HEK293 (cell line): ENCODE measurements at regions not wholly inside any gene's neighbourhood (a gene's known extent, or its start where the extent isn't known, plus 50 kb on each side); places are given as distances from the start of the nearest gene placed in this dataset.

Source experiments
- CTCF ChIA-PET: fragments of 350-600 bp; formaldehyde crosslinking; extraction: SDS; loops from one replicate; lab custom pipeline; 2021; ENCODE audit warnings: antibody characterized with exemption; lab: Yijun Ruan, JAX
- POLR2A ChIA-PET: fragments of 300-600 bp; formaldehyde crosslinking; extraction: SDS; loops from one replicate; lab custom pipeline; 2020; ENCODE audit warnings: antibody characterized with exemption, inconsistent platforms; lab: Yijun Ruan, JAX
- H3K27ac ChIP-seq: fragments of 200-500 bp; sonication (Bioruptor generic); 2 replicates; pipeline ENCODE4 v1.5.1; 2014; ENCODE audit warnings: low read depth, low read length, control low read depth, inconsistent platforms; ENCODE audit errors: extremely low read depth
- H3K36me3 ChIP-seq, 2 experiments: fragments of 200-500 bp in 1 of 2; sonication (Bioruptor generic) in 1 of 2; 1 replicate in 1 of 2; 2 replicates in 1 of 2; pipeline ENCODE4 v1.5.1; 2014 to 2017; ENCODE audit warnings: inconsistent platforms in 2 of 2, low read length in 2 of 2; ENCODE audit not compliant: control insufficient read depth in 2 of 2, insufficient read depth in 1 of 2
- H3K4me1 ChIP-seq: fragments of 200-500 bp; sonication (Bioruptor generic); 2 replicates; pipeline ENCODE4 v1.5.1; 2014; ENCODE audit warnings: mild to moderate bottlenecking, low read length, inconsistent platforms; ENCODE audit not compliant: control insufficient read depth, insufficient read depth
- H3K4me3 ChIP-seq: 2 replicates; pipeline ENCODE4 v1.5.1; 2011; ENCODE audit warnings: low read depth, mild to moderate bottlenecking, control low read depth, low read length, moderate library complexity
- H3K9me3 ChIP-seq: fragments of 200-500 bp; sonication (Bioruptor generic); 2 replicates; pipeline ENCODE4 v1.5.1; 2014; ENCODE audit warnings: low read depth, low read length, inconsistent platforms; ENCODE audit not compliant: control insufficient read depth, insufficient read depth
- ELK4 ChIP-seq: IDR thresholded peaks from 2 replicates; pipeline ENCODE4 v1.6.1; 2011; ENCODE audit warnings: mild to moderate bottlenecking, low read depth, low read length, borderline replicate concordance
- FEZF1 ChIP-seq: fragments of 450-650 bp; formaldehyde crosslinking; IDR thresholded peaks from 2 replicates; pipeline ENCODE4 v1.5.1; 2016; ENCODE audit warnings: missing biosample characterization, missing genetic modification characterization
- IKZF3 ChIP-seq: fragments of 450-650 bp; IDR thresholded peaks from 2 replicates; pipeline ENCODE4 v1.5.0; 2018; ENCODE audit warnings: missing biosample characterization, mild to moderate bottlenecking, missing genetic modification characterization, moderate library complexity
- KLF16 ChIP-seq: fragments of 450-650 bp; formaldehyde crosslinking; IDR thresholded peaks from 2 replicates; pipeline ENCODE4 v1.5.1; 2017; ENCODE audit warnings: missing biosample characterization, missing genetic modification characterization
- ZFHX2 ChIP-seq: fragments of 450-650 bp; formaldehyde crosslinking; conservative IDR thresholded peaks from 2 replicates; pipeline ENCODE4 v1.5.1; 2016; ENCODE audit warnings: missing biosample characterization, missing genetic modification characterization
- ZFP41 ChIP-seq: fragments of 450-650 bp; formaldehyde crosslinking; IDR thresholded peaks from 2 replicates; pipeline ENCODE4 v1.5.1; 2016; ENCODE audit warnings: missing biosample characterization, missing genetic modification characterization, borderline replicate concordance
- ZNF112 ChIP-seq: fragments of 450-650 bp; formaldehyde crosslinking; IDR thresholded peaks from 2 replicates; pipeline ENCODE4 v1.5.0; 2017; ENCODE audit warnings: missing biosample characterization, missing genetic modification characterization
- ZNF132 ChIP-seq: fragments of 450-650 bp; formaldehyde crosslinking; IDR thresholded peaks from 2 replicates; pipeline ENCODE4 v1.5.1; 2017; ENCODE audit warnings: missing biosample characterization, missing genetic modification characterization, borderline replicate concordance
- ZNF155 ChIP-seq: fragments of 450-650 bp; formaldehyde crosslinking; IDR thresholded peaks from 2 replicates; pipeline ENCODE4 v1.5.1; 2016; ENCODE audit warnings: missing biosample characterization, missing genetic modification characterization
- ZNF18 ChIP-seq: fragments of 450-650 bp; formaldehyde crosslinking; IDR thresholded peaks from 2 replicates; pipeline ENCODE4 v1.5.1; 2016; ENCODE audit warnings: missing biosample characterization, missing genetic modification characterization
- ZNF2 ChIP-seq: fragments of 450-650 bp; formaldehyde crosslinking; IDR thresholded peaks from 2 replicates; pipeline ENCODE4 v1.5.1; 2016; ENCODE audit warnings: missing biosample characterization, missing genetic modification characterization
- ZNF280C ChIP-seq: fragments of 450-650 bp; formaldehyde crosslinking; IDR thresholded peaks from 2 replicates; pipeline ENCODE4 v1.5.1; 2016; ENCODE audit warnings: missing biosample characterization, missing genetic modification characterization
- ZNF354C ChIP-seq: fragments of 450-650 bp; formaldehyde crosslinking; IDR thresholded peaks from 2 replicates; pipeline ENCODE4 v1.5.1; 2016; ENCODE audit warnings: missing biosample characterization, missing genetic modification characterization, low read depth, borderline replicate concordance
- ZNF366 ChIP-seq: fragments of 450-650 bp; formaldehyde crosslinking; conservative IDR thresholded peaks from 2 replicates; pipeline ENCODE4 v1.5.1; 2016; ENCODE audit warnings: missing biosample characterization, missing genetic modification characterization
- ZNF571 ChIP-seq: fragments of 450-650 bp; formaldehyde crosslinking; IDR thresholded peaks from 2 replicates; pipeline ENCODE4 v1.5.0; 2017; ENCODE audit warnings: missing biosample characterization, missing genetic modification characterization
- ZNF621 ChIP-seq: fragments of 450-650 bp; formaldehyde crosslinking; IDR thresholded peaks from 2 replicates; pipeline ENCODE4 v1.5.1; 2017; ENCODE audit warnings: missing biosample characterization, missing genetic modification characterization
- ZNF747 ChIP-seq: fragments of 450-650 bp; formaldehyde crosslinking; IDR thresholded peaks from 2 replicates; pipeline ENCODE4 v1.5.1; 2016; ENCODE audit warnings: missing biosample characterization, missing genetic modification characterization
- ZNF776 ChIP-seq: fragments of 450-650 bp; formaldehyde crosslinking; IDR thresholded peaks from 2 replicates; pipeline ENCODE4 v1.5.0; 2017; ENCODE audit warnings: missing biosample characterization, missing genetic modification characterization, borderline replicate concordance
- ZNF843 ChIP-seq: fragments of 450-650 bp; formaldehyde crosslinking; IDR thresholded peaks from 2 replicates; pipeline ENCODE4 v1.5.1; 2016; ENCODE audit warnings: missing biosample characterization, missing genetic modification characterization
- ZSCAN23 ChIP-seq: fragments of 450-650 bp; formaldehyde crosslinking; IDR thresholded peaks from 2 replicates; pipeline ENCODE4 v1.5.1; 2016; ENCODE audit warnings: missing biosample characterization, missing genetic modification characterization
- ZSCAN30 ChIP-seq: fragments of 450-650 bp; IDR thresholded peaks from 2 replicates; pipeline ENCODE4 v1.5.1; 2018; ENCODE audit warnings: missing biosample characterization, mild to moderate bottlenecking, missing genetic modification characterization, moderate library complexity
- TF ChIP-seq, protein P1 (sequence below): fragments of 450-650 bp; formaldehyde crosslinking; IDR thresholded peaks from 2 replicates; pipeline ENCODE4 v1.5.1; 2016; ENCODE audit warnings: missing biosample characterization, missing genetic modification characterization
- TF ChIP-seq, protein P2 (sequence below): fragments of 450-650 bp; formaldehyde crosslinking; IDR thresholded peaks from 2 replicates; pipeline ENCODE4 v1.5.1; 2016; ENCODE audit warnings: missing biosample characterization, missing genetic modification characterization
- TF ChIP-seq, protein P3 (sequence below): fragments of 450-650 bp; formaldehyde crosslinking; IDR thresholded peaks from 2 replicates; pipeline ENCODE4 v1.5.1; 2017; ENCODE audit warnings: missing biosample characterization, missing genetic modification characterization
- TF ChIP-seq, protein P4 (sequence below): fragments of 450-650 bp; formaldehyde crosslinking; IDR thresholded peaks from 2 replicates; pipeline ENCODE4 v1.5.1; 2017; ENCODE audit warnings: missing biosample characterization, missing genetic modification characterization

GRCh38 chr10:43929122-43929521 is 280.4 kb upstream of the ZNF32 start (continued):
- TF ChIP-seq, protein P1, sequence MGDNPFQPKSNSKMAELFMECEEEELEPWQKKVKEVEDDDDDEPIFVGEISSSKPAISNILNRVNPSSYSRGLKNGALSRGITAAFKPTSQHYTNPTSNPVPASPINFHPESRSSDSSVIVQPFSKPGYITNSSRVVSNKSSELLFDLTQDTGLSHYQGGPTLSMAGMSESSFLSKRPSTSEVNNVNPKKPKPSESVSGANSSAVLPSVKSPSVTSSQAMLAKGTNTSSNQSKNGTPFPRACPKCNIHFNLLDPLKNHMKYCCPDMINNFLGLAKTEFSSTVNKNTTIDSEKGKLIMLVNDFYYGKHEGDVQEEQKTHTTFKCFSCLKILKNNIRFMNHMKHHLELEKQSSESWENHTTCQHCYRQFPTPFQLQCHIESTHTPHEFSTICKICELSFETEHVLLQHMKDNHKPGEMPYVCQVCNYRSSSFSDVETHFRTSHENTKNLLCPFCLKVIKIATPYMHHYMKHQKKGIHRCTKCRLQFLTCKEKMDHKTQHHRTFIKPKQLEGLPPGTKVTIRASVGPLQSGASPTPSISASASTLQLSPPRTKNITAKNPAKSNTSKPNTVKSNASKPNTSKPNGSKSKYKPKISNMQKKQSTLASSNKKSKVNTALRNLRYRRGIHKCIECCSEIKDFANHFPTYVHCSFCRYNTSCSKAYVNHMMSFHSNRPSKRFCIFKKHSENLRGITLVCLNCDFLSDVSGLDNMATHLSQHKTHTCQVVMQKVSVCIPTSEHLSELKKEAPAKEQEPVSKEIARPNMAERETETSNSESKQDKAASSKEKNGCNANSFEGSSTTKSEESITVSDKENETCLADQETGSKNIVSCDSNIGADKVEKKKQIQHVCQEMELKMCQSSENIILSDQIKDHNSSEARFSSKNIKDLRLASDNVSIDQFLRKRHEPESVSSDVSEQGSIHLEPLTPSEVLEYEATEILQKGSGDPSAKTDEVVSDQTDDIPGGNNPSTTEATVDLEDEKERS (tag by site-specific recombination): no peak
- TF ChIP-seq ZNF354C (no peak), ZSCAN23 (tag by site-specific recombination) (no peak), ZSCAN30 (tag by site-specific recombination) (no peak), FEZF1 (no peak), ZNF18 (no peak), ZFHX2 (tag by site-specific recombination) (no peak), ZNF776 (tag by site-specific recombination) (no peak), ZNF366 (tag by site-specific recombination) (no peak), ZNF155 (tag by site-specific recombination) (no peak)

GRCh38 chr10:43928425-43928968 is 279.8 kb upstream of the ZNF32 start:
- Histone ChIP-seq H3K4me1 (no peaks in the 10 kb centered on the region), H3K36me3 (no peaks in the 10 kb centered on the region), H3K27ac (no peak overlapping the region), H3K9me3 (no peaks in the 10 kb centered on the region), H3K4me3 (no peak overlapping the region)
- ChIA-PET CTCF (no interaction called here), POLR2A (no interaction called here)
- TF ChIP-seq, protein P2, sequence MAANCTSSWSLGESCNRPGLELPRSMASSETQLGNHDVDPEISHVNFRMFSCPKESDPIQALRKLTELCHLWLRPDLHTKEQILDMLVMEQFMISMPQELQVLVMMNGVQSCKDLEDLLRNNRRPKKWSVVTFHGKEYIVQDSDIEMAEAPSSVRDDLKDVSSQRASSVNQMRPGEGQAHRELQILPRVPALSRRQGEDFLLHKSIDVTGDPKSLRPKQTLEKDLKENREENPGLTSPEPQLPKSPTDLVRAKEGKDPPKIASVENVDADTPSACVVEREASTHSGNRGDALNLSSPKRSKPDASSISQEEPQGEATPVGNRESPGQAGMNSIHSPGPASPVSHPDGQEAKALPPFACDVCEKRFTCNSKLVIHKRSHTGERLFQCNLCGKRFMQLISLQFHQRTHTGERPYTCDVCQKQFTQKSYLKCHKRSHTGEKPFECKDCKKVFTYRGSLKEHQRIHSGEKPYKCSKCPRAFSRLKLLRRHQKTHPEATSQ (tag by site-specific recombination): no peak
- TF ChIP-seq ZNF747 (tag by site-specific recombination): no peak
- no peak for TF ChIP-seq IKZF3 (tag by site-specific recombination)
- no peak for TF ChIP-seq KLF16 (tag by site-specific recombination)
- no peak for TF ChIP-seq ZNF132 (tag by site-specific recombination)
- TF ChIP-seq, protein P3, sequence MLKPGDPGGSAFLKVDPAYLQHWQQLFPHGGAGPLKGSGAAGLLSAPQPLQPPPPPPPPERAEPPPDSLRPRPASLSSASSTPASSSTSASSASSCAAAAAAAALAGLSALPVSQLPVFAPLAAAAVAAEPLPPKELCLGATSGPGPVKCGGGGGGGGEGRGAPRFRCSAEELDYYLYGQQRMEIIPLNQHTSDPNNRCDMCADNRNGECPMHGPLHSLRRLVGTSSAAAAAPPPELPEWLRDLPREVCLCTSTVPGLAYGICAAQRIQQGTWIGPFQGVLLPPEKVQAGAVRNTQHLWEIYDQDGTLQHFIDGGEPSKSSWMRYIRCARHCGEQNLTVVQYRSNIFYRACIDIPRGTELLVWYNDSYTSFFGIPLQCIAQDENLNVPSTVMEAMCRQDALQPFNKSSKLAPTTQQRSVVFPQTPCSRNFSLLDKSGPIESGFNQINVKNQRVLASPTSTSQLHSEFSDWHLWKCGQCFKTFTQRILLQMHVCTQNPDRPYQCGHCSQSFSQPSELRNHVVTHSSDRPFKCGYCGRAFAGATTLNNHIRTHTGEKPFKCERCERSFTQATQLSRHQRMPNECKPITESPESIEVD: no peak
- no peak for TF ChIP-seq ZNF843 (tag by site-specific recombination)
- TF ChIP-seq ZNF112 (tag by site-specific recombination): no peak
- TF ChIP-seq, protein P4, sequence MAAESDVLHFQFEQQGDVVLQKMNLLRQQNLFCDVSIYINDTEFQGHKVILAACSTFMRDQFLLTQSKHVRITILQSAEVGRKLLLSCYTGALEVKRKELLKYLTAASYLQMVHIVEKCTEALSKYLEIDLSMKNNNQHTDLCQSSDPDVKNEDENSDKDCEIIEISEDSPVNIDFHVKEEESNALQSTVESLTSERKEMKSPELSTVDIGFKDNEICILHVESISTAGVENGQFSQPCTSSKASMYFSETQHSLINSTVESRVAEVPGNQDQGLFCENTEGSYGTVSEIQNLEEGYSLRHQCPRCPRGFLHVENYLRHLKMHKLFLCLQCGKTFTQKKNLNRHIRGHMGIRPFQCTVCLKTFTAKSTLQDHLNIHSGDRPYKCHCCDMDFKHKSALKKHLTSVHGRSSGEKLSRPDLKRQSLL: no peak
- TF ChIP-seq ZNF2: no peak
- TF ChIP-seq ZNF571: no peak
- no peak for TF ChIP-seq ZNF280C (tag by site-specific recombination)
- TF ChIP-seq ZFP41 (tag by site-specific recombination): no peak
- no peak for TF ChIP-seq ZNF621 (tag by site-specific recombination)
- TF ChIP-seq ELK4: no peak
- TF ChIP-seq ZFHX2 (tag by site-specific recombination): no peak
